Psoas muscle (tissue), 7 donors: ENCODE measurements at regions not wholly inside any gene's neighbourhood (a gene's known extent, or its start where the extent isn't known, plus 50 kb on each side); places are given as distances from the start of the nearest gene placed in this dataset.

Source experiments
- ATAC-seq, 4 donors: fragments of 200-7000 bp; cut with Tn5 transposase; one replicate each; pipeline ENCODE4 v1.9.1; 2020; ENCODE audit warnings: moderate library complexity in 3 of 4, mild to moderate bottlenecking in 2 of 4
- DNase-seq, 2 donors: peaks; one replicate each; pipeline ENCODE4 v3.0.0-alpha.2; 2020
- H3K27ac ChIP-seq: fragments of 200-600 bp; one replicate; pipeline ENCODE4 v1.8.0; 2022
- H3K27me3 ChIP-seq, 3 donors: fragments of 200-600 bp in 1 of 3; one replicate each; pipeline versions ENCODE4 v1.6.1 to v1.8.0; 2013 to 2022; ENCODE audit warnings: low read length in 2 of 3, mild to moderate bottlenecking in 2 of 3, moderate library complexity in 1 of 3; ENCODE audit not compliant: insufficient read depth in 3 of 3
- H3K36me3 ChIP-seq, 2 donors: fragments of 200-600 bp in 1 of 2; one replicate each; pipeline versions ENCODE4 v1.6.1 to v1.8.0; 2013 to 2022; ENCODE audit warnings: low read depth in 1 of 2, mild to moderate bottlenecking in 1 of 2, moderate library complexity in 1 of 2; ENCODE audit not compliant: insufficient read depth in 1 of 2
- H3K4me1 ChIP-seq: fragments of 200-600 bp; one replicate; pipeline ENCODE4 v1.8.0; 2022
- H3K4me3 ChIP-seq: fragments of 200-600 bp; one replicate; pipeline ENCODE4 v1.8.0; 2022; ENCODE audit warnings: mild to moderate bottlenecking
- H3K9me3 ChIP-seq: fragments of 200-600 bp; one replicate; pipeline ENCODE4 v1.8.0; 2022
- WGBS, 3 donors: extraction: QIAGEN DNeasy Blood & Tissue Kit; methylation state at CpG; one replicate each; pipeline versions ENCODE4 v1.1.6 to v1.1.7; 2013; 5-methylcytosine and 5-hydroxymethylcytosine counted together
- intact Hi-C, 2 donors: fragments of 100-400 bp; cut with DNase I; formaldehyde crosslinking; loops; one replicate each; pipeline versions ENCODE4 v1.11.0 to v1.14.2; 2022
- TF ChIP-seq, protein P1 (sequence below): fragments of 200-600 bp; IDR thresholded peaks from one replicate; pipeline ENCODE4 v1.8.0; 2022; ENCODE audit warnings: antibody characterized with exemption
- donor health status: healthy with polysubstance abuse.
- donor health status: DM: no; HTN: no; CAD: no; lungs with moderate emphysema.
- donor health status: Bipolar disorder and iron deficiency.
- donor health status: healthy.
- donor health status: DM: yes; HTN: yes; CAD: no.
- donor health status: DM: no; HTN: no; CAD: no.
- donor health status: DM: yes; HTN: yes; CAD: no.

- Histone ChIP-seq H3K27me3 (no peaks in the 10 kb centered on the region), H3K36me3 (no peaks in the 10 kb centered on the region), H3K4me3 (no peak overlapping the region), H3K27ac (no peak overlapping the region), H3K9me3 (no peaks in the 10 kb centered on the region), H3K4me1 (no peaks in the 10 kb centered on the region)
- ATAC-seq (no peak), DNase-seq (no peak)
- intact Hi-C loops: no loop called here
- TF ChIP-seq, protein P1, sequence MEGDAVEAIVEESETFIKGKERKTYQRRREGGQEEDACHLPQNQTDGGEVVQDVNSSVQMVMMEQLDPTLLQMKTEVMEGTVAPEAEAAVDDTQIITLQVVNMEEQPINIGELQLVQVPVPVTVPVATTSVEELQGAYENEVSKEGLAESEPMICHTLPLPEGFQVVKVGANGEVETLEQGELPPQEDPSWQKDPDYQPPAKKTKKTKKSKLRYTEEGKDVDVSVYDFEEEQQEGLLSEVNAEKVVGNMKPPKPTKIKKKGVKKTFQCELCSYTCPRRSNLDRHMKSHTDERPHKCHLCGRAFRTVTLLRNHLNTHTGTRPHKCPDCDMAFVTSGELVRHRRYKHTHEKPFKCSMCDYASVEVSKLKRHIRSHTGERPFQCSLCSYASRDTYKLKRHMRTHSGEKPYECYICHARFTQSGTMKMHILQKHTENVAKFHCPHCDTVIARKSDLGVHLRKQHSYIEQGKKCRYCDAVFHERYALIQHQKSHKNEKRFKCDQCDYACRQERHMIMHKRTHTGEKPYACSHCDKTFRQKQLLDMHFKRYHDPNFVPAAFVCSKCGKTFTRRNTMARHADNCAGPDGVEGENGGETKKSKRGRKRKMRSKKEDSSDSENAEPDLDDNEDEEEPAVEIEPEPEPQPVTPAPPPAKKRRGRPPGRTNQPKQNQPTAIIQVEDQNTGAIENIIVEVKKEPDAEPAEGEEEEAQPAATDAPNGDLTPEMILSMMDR: no peak
These were observed 439.2 kb downstream of the NTRK2 start for GRCh38 chr9:85108746-85109145.

- H3K4me1 ChIP-seq: no peaks in the 10 kb centered on the region
- 87 to 91% (median 90%) methylated on average over 6 of the region's 6 CpGs for WGBS, 3 donors
- no peaks in the 10 kb centered on the region for H3K9me3 ChIP-seq
- H3K27me3 ChIP-seq: no peaks in the 10 kb centered on the region
- no peak for DNase-seq
- no peaks in the 10 kb centered on the region for H3K36me3 ChIP-seq
- TF ChIP-seq, protein P1: no peak
- intact Hi-C loops: no loop called here
- no peak overlapping the region for H3K4me3 ChIP-seq
- no peak for ATAC-seq
- H3K27ac ChIP-seq: no peak overlapping the region
These were observed 438.7 kb downstream of the NTRK2 start for GRCh38 chr9:85108229-85108628.

DNA sequence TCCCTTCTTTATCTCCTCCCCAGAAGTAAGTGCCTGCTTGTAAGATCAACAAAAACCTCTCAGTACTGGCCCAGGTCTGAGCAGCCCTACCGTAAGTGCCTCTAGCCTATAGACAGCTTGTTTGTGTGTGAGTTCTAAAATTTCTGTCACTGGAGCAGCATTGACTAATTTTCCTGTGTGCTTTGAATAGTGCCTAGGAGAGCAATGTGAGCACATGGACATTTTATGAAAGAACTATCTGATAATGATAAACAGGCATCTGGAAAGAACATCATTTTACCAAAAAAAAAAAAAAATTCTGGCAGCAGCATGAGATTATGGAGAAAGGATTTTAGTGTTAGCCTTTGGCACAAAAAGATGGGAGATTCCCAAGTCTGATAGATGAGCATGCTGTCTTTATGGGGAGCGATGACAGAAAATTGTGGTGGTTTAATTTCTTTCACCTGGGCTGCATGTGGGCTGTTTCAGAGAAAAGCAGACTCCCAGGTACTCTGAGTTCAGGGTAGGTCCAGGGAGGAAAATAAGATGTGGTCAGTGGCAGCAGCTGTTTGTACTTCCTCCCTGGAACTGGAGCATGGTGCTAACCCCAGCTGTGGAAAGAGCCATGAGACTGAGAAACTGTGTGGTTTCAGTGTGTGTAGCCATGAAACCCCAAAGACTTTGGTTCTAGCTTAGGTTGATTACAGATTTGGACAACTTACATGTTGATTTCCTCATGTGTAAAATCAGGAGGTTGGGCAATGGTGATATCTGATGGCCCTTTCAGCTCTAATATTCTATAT is 419.9 kb downstream of the NTRK2 start:
- H3K4me1 ChIP-seq: no peaks in the 10 kb centered on the region
- no peak overlapping the region for H3K4me3 ChIP-seq
- no peaks in the 10 kb centered on the region for H3K27me3 ChIP-seq
- DNase-seq (no peak), ATAC-seq (no peak)
- H3K36me3 ChIP-seq: no peaks in the 10 kb centered on the region
- WGBS, 3 donors: 45 to 49% (median 48%) methylated on average over 2 of the region's 2 CpGs
- TF ChIP-seq, protein P1: no peak
- peaks cover 5% of the 10 kb centered on the region for H3K9me3 ChIP-seq
- H3K27ac ChIP-seq: no peak overlapping the region
- intact Hi-C loops: no loop called here

GRCh38 chr9:85081963-85082362 is 412.4 kb downstream of the NTRK2 start:
- peaks cover under 1% of the 10 kb centered on the region for H3K9me3 ChIP-seq
- H3K27me3 ChIP-seq: no peaks in the 10 kb centered on the region
- H3K27ac ChIP-seq: no peak overlapping the region
- no peaks in the 10 kb centered on the region for H3K36me3 ChIP-seq
- H3K4me1 ChIP-seq: no peaks in the 10 kb centered on the region
- DNase-seq: no peak
- no peak for ATAC-seq
- H3K4me3 ChIP-seq: no peak overlapping the region
- TF ChIP-seq, protein P1: no peak
- WGBS, 3 donors: 80 to 86% (median 85%) methylated on average over 3 of the region's 3 CpGs
- intact Hi-C loops: no loop called here

GRCh38 chr9:85079349-85079748 is 409.8 kb downstream of the NTRK2 start:
- no peaks in the 10 kb centered on the region for H3K9me3 ChIP-seq
- no peaks in the 10 kb centered on the region for H3K4me1 ChIP-seq
- WGBS, 3 donors: 45 to 81% (median 58%) methylated on average over 1 of the region's 1 CpG
- DNase-seq: no peak
- no peak overlapping the region for H3K4me3 ChIP-seq
- intact Hi-C loops: no loop called here
- TF ChIP-seq, protein P1: no peak
- no peak for ATAC-seq
- no peaks in the 10 kb centered on the region for H3K27me3 ChIP-seq
- no peaks in the 10 kb centered on the region for H3K36me3 ChIP-seq
- H3K27ac ChIP-seq: no peak overlapping the region
